NCI-H345 treated with DMSO at 0.1 percent for 48 hours (cell line): ENCODE measurements at regions not wholly inside any gene's neighbourhood (a gene's known extent, or its start where the extent isn't known, plus 50 kb on each side); places are given as distances from the start of the nearest gene placed in this dataset.
A peak's percentile ranks its signal among the peaks of the same experiment; 100 is the strongest.
"Not testable (repeated sequence)": the region's sequence is repeated elsewhere in the genome, so short reads cannot be mapped to it uniquely, and the experiment has no call there.

Experiments used
- DNase-seq: peaks from one replicate; lab custom pipeline; 2025; ENCODE audit not compliant: unreplicated experiment; lab: John Stamatoyannopoulos, UW

- DNase-seq: not testable (repeated sequence)
These were observed 79.4 kb upstream of the DRD5 start for GRCh38 chr4:9702019-9702418.

- not testable (repeated sequence) for DNase-seq
These were observed 78.7 kb upstream of the DRD5 start for GRCh38 chr4:9702696-9703095.

GRCh38 chr4:9703391-9703790 is 78.0 kb upstream of the DRD5 start:
- DNase-seq: peak; percentile 10

- DNase-seq: not testable (repeated sequence)
These were observed 77.3 kb upstream of the DRD5 start for GRCh38 chr4:9704126-9704525.

- no peak for DNase-seq
These were observed 76.7 kb upstream of the DRD5 start for GRCh38 chr4:9704551-9705332.

GRCh38 chr4:9707281-9707680 is 74.2 kb upstream of the DRD5 start:
- not testable (repeated sequence) for DNase-seq

- not testable (repeated sequence) for DNase-seq
These were observed 73.5 kb upstream of the DRD5 start for GRCh38 chr4:9707936-9708335.

- no peak for DNase-seq
These were observed 71.7 kb upstream of the DRD5 start for GRCh38 chr4:9709724-9710123.

GRCh38 chr4:9715271-9715670 is 66.2 kb upstream of the DRD5 start:
- not testable (repeated sequence) for DNase-seq

- no peak for DNase-seq
These were observed 65.3 kb upstream of the DRD5 start for GRCh38 chr4:9716093-9716492.

- not testable (repeated sequence) for DNase-seq
These were observed 63.0 kb upstream of the DRD5 start for GRCh38 chr4:9718246-9718939.

- not testable (repeated sequence) for DNase-seq
These were observed 59.3 kb upstream of the DRD5 start for GRCh38 chr4:9722131-9722530.
